H1 (cell line): ENCODE measurements at regions not wholly inside any gene's neighbourhood (a gene's known extent, or its start where the extent isn't known, plus 50 kb on each side); places are given as distances from the start of the nearest gene placed in this dataset.

Experiments used
- CTCF ChIA-PET: fragments of 300-600 bp; sonication (Branson Sonifier 250); formaldehyde crosslinking; loops from one replicate; lab custom pipeline; 2021; ENCODE audit not compliant: partially characterized antibody; lab: Charles Lee
- POLR2A ChIA-PET: fragments of 300-600 bp; sonication (Branson Sonifier 250); formaldehyde crosslinking; loops from one replicate; lab custom pipeline; 2021; ENCODE audit warnings: inconsistent platforms; ENCODE audit not compliant: partially characterized antibody; lab: Charles Lee
- DNase-seq, 2 experiments: peaks; one replicate each; pipeline versions ENCODE4 v3.0.0 to v3.0.0-alpha.2; 2010 to 2022; ENCODE audit warnings: low spot score in 2 of 2, low read depth in 1 of 2, mixed read lengths in 1 of 2
- FAIRE-seq: peaks from 2 replicates; lab custom pipeline; 2011; peaks lifted over from hg19 to GRCh38; lab: Jason Lieb, UNC
- H2AFZ ChIP-seq: 2 replicates; pipeline ENCODE4 v1.8.1; 2012; ENCODE audit warnings: low read length, inconsistent platforms
- H2AK5ac ChIP-seq: 2 replicates; pipeline ENCODE4 v1.6.1; 2013; ENCODE audit warnings: low read depth, low read length
- H2BK120ac ChIP-seq: replicated peaks from 2 replicates; pipeline ENCODE3; 2013; ENCODE audit warnings: low read depth, low read length, inconsistent platforms
- H2BK12ac ChIP-seq: 2 replicates; pipeline ENCODE4 v1.6.1; 2013; ENCODE audit warnings: low read depth, low read length
- H2BK15ac ChIP-seq: 2 replicates; pipeline ENCODE4 v1.6.1; 2013; ENCODE audit warnings: low read length
- H2BK20ac ChIP-seq: 2 replicates; pipeline ENCODE4 v1.6.1; 2013; ENCODE audit warnings: low read length
- H2BK5ac ChIP-seq: 2 replicates; pipeline ENCODE4 v1.6.1; 2013; ENCODE audit warnings: low read depth, low read length
- H3K14ac ChIP-seq: 2 replicates; pipeline ENCODE4 v1.6.1; 2013; ENCODE audit warnings: inconsistent platforms; ENCODE audit not compliant: insufficient read length
- H3K18ac ChIP-seq: 2 replicates; pipeline ENCODE4 v1.6.1; 2013; ENCODE audit warnings: low read length; ENCODE audit errors: extremely low read depth
- H3K23ac ChIP-seq: 2 replicates; pipeline ENCODE4 v1.6.1; 2013; ENCODE audit warnings: inconsistent platforms; ENCODE audit not compliant: insufficient read length
- H3K23me2 ChIP-seq: 2 replicates; pipeline ENCODE4 v1.6.1; 2013; ENCODE audit warnings: low read depth, low read length
- H3K27ac ChIP-seq: 2 replicates; pipeline ENCODE4 v1.6.1; 2011; ENCODE audit warnings: low read depth, low read length, inconsistent platforms
- H3K27me3 ChIP-seq, 4 experiments: replicated peaks in 1 of 4; 1 replicate in 1 of 4; 2 replicates in 3 of 4; pipeline versions ENCODE4 v1.6.1 to v1.8.1; 2011 to 2013; ENCODE audit warnings: low read length in 3 of 4, mild to moderate bottlenecking in 3 of 4, inconsistent platforms in 2 of 4, mixed read lengths in 2 of 4, moderate library complexity in 1 of 4; ENCODE audit not compliant: control insufficient read depth in 3 of 4, insufficient read depth in 3 of 4; ENCODE audit errors: extremely low read depth in 1 of 4
- H3K36me3 ChIP-seq, 4 experiments: 2 replicates each; pipeline versions ENCODE4 v1.6.1 to v1.8.1; 2011 to 2013; ENCODE audit warnings: mild to moderate bottlenecking in 4 of 4, low read length in 3 of 4, moderate library complexity in 2 of 4, control low read depth in 1 of 4, inconsistent platforms in 1 of 4; ENCODE audit not compliant: insufficient read depth in 4 of 4, control insufficient read depth in 2 of 4
- H3K4ac ChIP-seq: replicated peaks from 2 replicates; pipeline ENCODE3; 2013; ENCODE audit warnings: low read length, low read depth, mixed read lengths, inconsistent platforms; ENCODE audit not compliant: insufficient read length
- H3K4me1 ChIP-seq, 4 experiments: replicated peaks in 1 of 4; 1 replicate in 1 of 4; 2 replicates in 3 of 4; pipeline versions ENCODE4 v1.6.1 to v1.8.1; 2011 to 2013; ENCODE audit warnings: low read length in 3 of 4, inconsistent platforms in 2 of 4, mixed read lengths in 1 of 4; ENCODE audit not compliant: insufficient read depth in 4 of 4, control insufficient read depth in 3 of 4
- H3K4me2 ChIP-seq, 2 experiments: 2 replicates each; pipeline versions ENCODE4 v1.6.1 to v1.8.1; 2011 to 2013; ENCODE audit warnings: low read depth in 2 of 2, low read length in 2 of 2, control low read depth in 1 of 2, inconsistent platforms in 1 of 2, mild to moderate bottlenecking in 1 of 2; ENCODE audit not compliant: insufficient read depth in 1 of 2
- H3K4me3 ChIP-seq, 4 experiments: fragments of 200-600, 300-600 bp in 1 of 4; sonication (generic), shearing (Covaris generic), sonication (Bioruptor Twin) in 1 of 4; 2 replicates each; pipeline versions ENCODE4 v1.5.1 to v1.8.1; 2011 to 2016; ENCODE audit warnings: low read length in 4 of 4, low read depth in 3 of 4, control low read depth in 2 of 4, inconsistent platforms in 2 of 4, mild to moderate bottlenecking in 2 of 4, mixed read lengths in 1 of 4, moderate library complexity in 1 of 4; ENCODE audit not compliant: insufficient read depth in 2 of 4; ENCODE audit errors: extremely low read depth in 1 of 4
- H3K56ac ChIP-seq: replicated peaks from 2 replicates; pipeline ENCODE3; 2013; ENCODE audit warnings: low read depth, mild to moderate bottlenecking, mixed read lengths, low read length, inconsistent platforms; ENCODE audit not compliant: insufficient read length
- H3K79me1 ChIP-seq: 2 replicates; pipeline ENCODE4 v1.6.1; 2013; ENCODE audit warnings: low read depth, low read length, control low read depth
- H3K79me2 ChIP-seq, 2 experiments: 2 replicates each; pipeline versions ENCODE4 v1.6.1 to v1.8.1; 2012 to 2013; ENCODE audit warnings: low read length in 2 of 2, mild to moderate bottlenecking in 2 of 2, inconsistent platforms in 1 of 2; ENCODE audit not compliant: insufficient read depth in 2 of 2, control insufficient read depth in 1 of 2
- H3K9ac ChIP-seq, 4 experiments: replicated peaks in 1 of 4; 1 replicate in 1 of 4; 2 replicates in 3 of 4; pipeline versions ENCODE4 v1.6.1 to v1.8.1; 2011 to 2013; ENCODE audit warnings: low read depth in 3 of 4, low read length in 3 of 4, control low read depth in 2 of 4, mild to moderate bottlenecking in 2 of 4, moderate library complexity in 2 of 4, inconsistent platforms in 1 of 4; ENCODE audit errors: extremely low read depth in 1 of 4
- H3K9me3 ChIP-seq, 2 experiments: 2 replicates each; pipeline versions ENCODE4 v1.6.1 to v1.8.1; 2012 to 2013; ENCODE audit warnings: mild to moderate bottlenecking in 2 of 2, moderate library complexity in 2 of 2, control low read depth in 1 of 2, inconsistent platforms in 1 of 2, low read depth in 1 of 2, low read length in 1 of 2, mixed read lengths in 1 of 2; ENCODE audit not compliant: insufficient read depth in 2 of 2
- H4K20me1 ChIP-seq, 2 experiments: replicated peaks in 1 of 2; 2 replicates each; pipeline versions ENCODE3 to v1.8.1; 2011 to 2013; ENCODE audit warnings: inconsistent platforms in 2 of 2, low read length in 2 of 2, mild to moderate bottlenecking in 1 of 2; ENCODE audit not compliant: insufficient read depth in 2 of 2, control insufficient read depth in 1 of 2
- H4K5ac ChIP-seq: 2 replicates; pipeline ENCODE4 v1.6.1; 2013; ENCODE audit warnings: low read length, low read depth, mixed read lengths, inconsistent platforms; ENCODE audit not compliant: insufficient read length
- H4K8ac ChIP-seq: 2 replicates; pipeline ENCODE4 v1.8.0; 2013; ENCODE audit warnings: mild to moderate bottlenecking, moderate library complexity, low read length, inconsistent platforms; ENCODE audit not compliant: insufficient read depth; ENCODE audit errors: extremely low read depth
- H4K91ac ChIP-seq: replicated peaks from 2 replicates; pipeline ENCODE3; 2013; ENCODE audit warnings: low read length, mixed read lengths, inconsistent platforms; ENCODE audit not compliant: insufficient read length
- NRF1 ChIP-seq: IDR thresholded peaks from 2 replicates; pipeline ENCODE4 v1.6.1; 2011; ENCODE audit warnings: mild to moderate bottlenecking, low read depth, low read length, improper control_type of control experiment
- PHF8 ChIP-seq: fragments of 200-600 bp; sonication (generic); conservative IDR thresholded peaks from 2 replicates; pipeline ENCODE4 v1.7.1; 2012; ENCODE audit warnings: low read depth, mild to moderate bottlenecking, inconsistent platforms, low read length, moderate library complexity
- RAD21 ChIP-seq, 2 experiments: IDR thresholded peaks in 1 of 2; conservative IDR thresholded peaks in 1 of 2; 2 replicates each; pipeline ENCODE4 v1.6.1; 2011; ENCODE audit warnings: low read depth in 2 of 2, low read length in 2 of 2, improper control_type of control experiment in 1 of 2, inconsistent platforms in 1 of 2, mild to moderate bottlenecking in 1 of 2, moderate library complexity in 1 of 2
- SRF ChIP-seq: IDR thresholded peaks from 2 replicates; pipeline ENCODE4 v1.6.1; 2011; ENCODE audit warnings: mild to moderate bottlenecking, low read depth, low read length, moderate library complexity
- TAF7 ChIP-seq: optimal IDR thresholded peaks from 2 replicates; pipeline ENCODE3; 2011; ENCODE audit warnings: low read depth, mild to moderate bottlenecking, inconsistent platforms, low read length, moderate library complexity, borderline replicate concordance
- TCF12 ChIP-seq: IDR thresholded peaks from 2 replicates; pipeline ENCODE4 v1.6.1; 2011; ENCODE audit warnings: low read depth, mild to moderate bottlenecking, low read length
- ZNF274 ChIP-seq: IDR thresholded peaks from 2 replicates; pipeline ENCODE4 v1.7.0; 2012; ENCODE audit warnings: low read length, borderline replicate concordance; ENCODE audit errors: extremely low read depth
- whole genome bisulfite sequencing, 2 experiments: shearing (Covaris generic) in 1 of 2; methylation state at CpG; one replicate each; pipeline versions ENCODE4 v1.1.6 to v1.1.7; 2013 to 2015; ENCODE audit warnings: low lambda C conversion rate in 2 of 2, mixed read lengths in 2 of 2, inconsistent platforms in 1 of 2, low coverage in 1 of 2, missing lambda C conversion rate in 1 of 2; ENCODE audit not compliant: insufficient replicate concordance in 2 of 2, insufficient coverage in 1 of 2, insufficient read length in 1 of 2; ENCODE audit errors: extremely low coverage in 1 of 2, missing lambda C conversion rate in 1 of 2; 5-methylcytosine and 5-hydroxymethylcytosine counted together
- TF ChIP-seq, protein P1 (sequence below), 3 experiments: IDR thresholded peaks; 1 replicate in 2 of 3; 2 replicates in 1 of 3; pipeline versions ENCODE4 v1.5.1 to v1.6.1; 2011; ENCODE audit warnings: low read length in 3 of 3, mild to moderate bottlenecking in 3 of 3, inconsistent platforms in 2 of 3, low read depth in 1 of 3, moderate library complexity in 1 of 3; ENCODE audit not compliant: insufficient read depth in 1 of 3; ENCODE audit errors: control extremely low read depth in 1 of 3
- TF ChIP-seq, protein P2 (sequence below): IDR thresholded peaks from 2 replicates; pipeline ENCODE4 v1.6.1; 2011; ENCODE audit warnings: low read length, improper control_type of control experiment

- Histone ChIP-seq H3K79me1 (no peaks in the 10 kb centered on the region), H3K4ac (no peak overlapping the region), H2BK20ac (no peak overlapping the region), H2BK15ac (no peak overlapping the region), H2AFZ (no peak overlapping the region), H3K9ac (no peak overlapping the region), H4K20me1 (no peaks in the 10 kb centered on the region), H3K27ac (no peak overlapping the region), H3K23me2 (no peaks in the 10 kb centered on the region), H4K5ac (no peak overlapping the region), H3K27me3 (no peaks in the 10 kb centered on the region), H3K56ac (no peak overlapping the region), H4K8ac (no peak overlapping the region), H2BK5ac (no peak overlapping the region), H3K79me2 (no peaks in the 10 kb centered on the region), H3K14ac (no peak overlapping the region), H3K23ac (no peak overlapping the region), H3K18ac (no peak overlapping the region), H2AK5ac (no peak overlapping the region), H2BK120ac (no peak overlapping the region), H3K4me1 (no peaks in the 10 kb centered on the region), H4K91ac (no peak overlapping the region), H2BK12ac (no peak overlapping the region), H3K36me3 (no peaks in the 10 kb centered on the region), H3K4me3 (no peak overlapping the region), H3K4me2 (no peak overlapping the region), H3K9me3 (no peaks in the 10 kb centered on the region)
- CTCF ChIA-PET, result no interaction called here
- 93% methylated on average over 4 of the region's 4 CpGs; no CpG with 5 or more reads in 1 of the 2 experiments for WGBS, 2 experiments
- FAIRE-seq (no peak), DNase-seq (no peak)
- POLR2A ChIA-PET, result no interaction called here
- TF ChIP-seq SRF, result no peak
- TF ChIP-seq TAF7, result no peak
- no peak for TF ChIP-seq ZNF274
- no peak for TF ChIP-seq TCF12
- TF ChIP-seq, protein P1, sequence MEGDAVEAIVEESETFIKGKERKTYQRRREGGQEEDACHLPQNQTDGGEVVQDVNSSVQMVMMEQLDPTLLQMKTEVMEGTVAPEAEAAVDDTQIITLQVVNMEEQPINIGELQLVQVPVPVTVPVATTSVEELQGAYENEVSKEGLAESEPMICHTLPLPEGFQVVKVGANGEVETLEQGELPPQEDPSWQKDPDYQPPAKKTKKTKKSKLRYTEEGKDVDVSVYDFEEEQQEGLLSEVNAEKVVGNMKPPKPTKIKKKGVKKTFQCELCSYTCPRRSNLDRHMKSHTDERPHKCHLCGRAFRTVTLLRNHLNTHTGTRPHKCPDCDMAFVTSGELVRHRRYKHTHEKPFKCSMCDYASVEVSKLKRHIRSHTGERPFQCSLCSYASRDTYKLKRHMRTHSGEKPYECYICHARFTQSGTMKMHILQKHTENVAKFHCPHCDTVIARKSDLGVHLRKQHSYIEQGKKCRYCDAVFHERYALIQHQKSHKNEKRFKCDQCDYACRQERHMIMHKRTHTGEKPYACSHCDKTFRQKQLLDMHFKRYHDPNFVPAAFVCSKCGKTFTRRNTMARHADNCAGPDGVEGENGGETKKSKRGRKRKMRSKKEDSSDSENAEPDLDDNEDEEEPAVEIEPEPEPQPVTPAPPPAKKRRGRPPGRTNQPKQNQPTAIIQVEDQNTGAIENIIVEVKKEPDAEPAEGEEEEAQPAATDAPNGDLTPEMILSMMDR (IDR thresholded peaks at IDR 0.05; ENCODE audit: control extremely low read depth in 1 of 3, insufficient read depth in 1 of 3, low read depth in 1 of 3, low read length in 3 of 3), result no peak
- TF ChIP-seq, protein P2, sequence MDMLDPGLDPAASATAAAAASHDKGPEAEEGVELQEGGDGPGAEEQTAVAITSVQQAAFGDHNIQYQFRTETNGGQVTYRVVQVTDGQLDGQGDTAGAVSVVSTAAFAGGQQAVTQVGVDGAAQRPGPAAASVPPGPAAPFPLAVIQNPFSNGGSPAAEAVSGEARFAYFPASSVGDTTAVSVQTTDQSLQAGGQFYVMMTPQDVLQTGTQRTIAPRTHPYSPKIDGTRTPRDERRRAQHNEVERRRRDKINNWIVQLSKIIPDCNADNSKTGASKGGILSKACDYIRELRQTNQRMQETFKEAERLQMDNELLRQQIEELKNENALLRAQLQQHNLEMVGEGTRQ, result no peak
- TF ChIP-seq PHF8, result no peak
- no peak for TF ChIP-seq NRF1
- TF ChIP-seq RAD21 (IDR thresholded peaks at IDR 0.05 in 1 of 2, conservative IDR thresholded peaks at IDR 0.05 in 1 of 2; ENCODE audit: low read depth in 2 of 2, low read length in 2 of 2), result no peak
These were observed 340.0 kb downstream of the SPRY2 start for GRCh38 chr13:80000684-80001509.
